ENCODE measurements at regions not wholly inside any gene's neighbourhood (a gene's known extent, or its start where the extent isn't known, plus 50 kb on each side); places are given as distances from the start of the nearest gene placed in this dataset.

DNA sequence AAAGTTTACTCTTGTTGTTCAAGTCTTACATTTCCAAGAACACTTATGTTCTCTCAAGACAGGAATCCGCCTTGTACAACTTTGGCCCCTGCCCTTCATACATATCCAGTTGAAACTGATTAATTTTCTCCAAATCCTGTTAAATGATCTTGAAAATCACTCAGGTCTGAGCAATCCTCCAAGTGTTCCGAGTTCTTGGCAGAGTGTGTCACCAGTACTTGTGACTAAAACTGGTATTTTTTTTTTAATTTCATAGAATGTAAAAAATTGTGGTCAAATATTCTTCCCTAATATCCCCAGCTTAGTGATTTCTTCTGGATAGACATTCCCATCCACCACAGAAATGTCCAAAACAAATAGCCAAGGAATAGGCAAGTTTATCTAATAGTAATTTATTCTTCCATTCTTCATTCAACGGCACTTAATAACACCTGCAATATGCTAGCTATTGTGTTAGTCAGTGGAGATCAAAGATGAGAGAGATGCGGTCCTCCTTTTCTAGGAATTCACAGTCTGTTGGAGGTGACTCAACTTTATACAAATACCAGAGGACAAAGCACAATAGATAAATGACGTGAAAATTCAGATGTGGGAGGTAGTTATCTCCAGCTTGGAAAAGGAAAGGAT is 71.4 kb downstream of the DIRAS3 start:
- no peak overlapping the region for H3K4me3 ChIP-seq (ENCODE audit: low read length)
- no peaks in the 10 kb centered on the region for H3K9me2 ChIP-seq (replicated peaks; ENCODE audit: low read length)
- H3K4me1 ChIP-seq (ENCODE audit: insufficient read depth, low read length): peaks cover 18% of the 10 kb centered on the region
- no peaks in the 10 kb centered on the region for H3K9me3 ChIP-seq (ENCODE audit: low read length)
- peak overlapping the region; percentile 60 for H3K27ac ChIP-seq (ENCODE audit: low read length)
- intact Hi-C loops (cut with micrococcal nuclease): loop anchor here (1.0 to 5.0 kb wide), 2 partner anchors 9 to 97 kb away; no protein-coding TSS in a partner anchor
- BruUV-seq (replicated peaks): no TSS peak
- ChIA-PET POLR2A (ENCODE audit: unreplicated experiment) (interaction anchor here (0.8 kb wide), 1 partner anchor 352 kb away, joined by 7 read pairs; no protein-coding TSS in a partner anchor), CTCF (interaction anchor here (0.6 kb wide), 1 partner anchor 31 kb away, joined by 4 read pairs; no protein-coding TSS in a partner anchor)
- DNase-seq (peak; percentile 87), ATAC-seq (peak; percentile 97)
- no peak overlapping the region for H2AFZ ChIP-seq (ENCODE audit: low read length)
- no peaks in the 10 kb centered on the region for H3K27me3 ChIP-seq (ENCODE audit: low read length)
- peak overlapping the region; percentile 12; the same call in 1 of the 2 replicates for H3K4me2 ChIP-seq (ENCODE audit: low read length)
- H3K79me2 ChIP-seq (ENCODE audit: low read length): no peaks in the 10 kb centered on the region
- no peaks in the 10 kb centered on the region for H4K20me1 ChIP-seq (ENCODE audit: low read length)
- no peaks in the 10 kb centered on the region for H3K36me3 ChIP-seq (ENCODE audit: low read depth, low read length)
- TF ChIP-seq, protein P1, sequence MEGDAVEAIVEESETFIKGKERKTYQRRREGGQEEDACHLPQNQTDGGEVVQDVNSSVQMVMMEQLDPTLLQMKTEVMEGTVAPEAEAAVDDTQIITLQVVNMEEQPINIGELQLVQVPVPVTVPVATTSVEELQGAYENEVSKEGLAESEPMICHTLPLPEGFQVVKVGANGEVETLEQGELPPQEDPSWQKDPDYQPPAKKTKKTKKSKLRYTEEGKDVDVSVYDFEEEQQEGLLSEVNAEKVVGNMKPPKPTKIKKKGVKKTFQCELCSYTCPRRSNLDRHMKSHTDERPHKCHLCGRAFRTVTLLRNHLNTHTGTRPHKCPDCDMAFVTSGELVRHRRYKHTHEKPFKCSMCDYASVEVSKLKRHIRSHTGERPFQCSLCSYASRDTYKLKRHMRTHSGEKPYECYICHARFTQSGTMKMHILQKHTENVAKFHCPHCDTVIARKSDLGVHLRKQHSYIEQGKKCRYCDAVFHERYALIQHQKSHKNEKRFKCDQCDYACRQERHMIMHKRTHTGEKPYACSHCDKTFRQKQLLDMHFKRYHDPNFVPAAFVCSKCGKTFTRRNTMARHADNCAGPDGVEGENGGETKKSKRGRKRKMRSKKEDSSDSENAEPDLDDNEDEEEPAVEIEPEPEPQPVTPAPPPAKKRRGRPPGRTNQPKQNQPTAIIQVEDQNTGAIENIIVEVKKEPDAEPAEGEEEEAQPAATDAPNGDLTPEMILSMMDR (conservative IDR thresholded peaks at IDR 0.05; ENCODE audit: low read depth, low read length): no peak
- TF ChIP-seq EZH2phosphoT487 (IDR thresholded peaks at IDR 0.05; ENCODE audit: borderline replicate concordance, low read length): no peak
- no peak for TF ChIP-seq EZH2 (IDR thresholded peaks at IDR 0.05; ENCODE audit: low read length, unreplicated experiment)
- H3K9ac ChIP-seq (ENCODE audit: low read length): no peak overlapping the region
- no peaks in the 10 kb centered on the region for H3F3A ChIP-seq (ENCODE audit: low read length, unreplicated experiment)

DNA sequence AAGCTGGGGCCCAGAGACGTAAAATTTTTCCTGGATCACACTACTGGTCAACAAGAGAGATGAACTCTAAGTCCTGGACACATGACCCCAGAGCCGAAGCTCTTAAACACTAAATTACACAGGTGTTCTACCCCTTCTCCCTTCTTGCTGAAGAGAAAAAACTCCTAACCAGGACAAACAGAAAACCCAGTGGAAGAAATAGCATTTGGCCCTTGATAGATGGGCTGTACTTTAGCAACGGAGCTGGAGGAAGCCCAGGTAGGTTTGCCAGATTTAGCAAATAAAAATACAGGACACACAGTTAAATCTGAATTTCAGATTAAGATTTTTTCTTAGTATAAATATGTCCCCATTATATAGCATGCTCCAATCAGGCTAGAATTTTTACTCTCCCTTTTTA is 72.7 kb downstream of the DIRAS3 start:
- TF ChIP-seq, protein P1 (conservative IDR thresholded peaks at IDR 0.05; ENCODE audit: low read depth, low read length): no peak
- TF ChIP-seq EZH2phosphoT487 (IDR thresholded peaks at IDR 0.05; ENCODE audit: borderline replicate concordance, low read length) (no peak), EZH2 (IDR thresholded peaks at IDR 0.05; ENCODE audit: low read length, unreplicated experiment) (no peak)
- intact Hi-C loops (cut with micrococcal nuclease): loop anchor here (5.0 kb wide), 1 partner anchor 95 kb away; no protein-coding TSS in a partner anchor
- POLR2A ChIA-PET (ENCODE audit: unreplicated experiment): no interaction called here
- no peak overlapping the region for H2AFZ ChIP-seq (ENCODE audit: low read length)
- H3K4me2 ChIP-seq (ENCODE audit: low read length): no peak overlapping the region
- no peaks in the 10 kb centered on the region for H3K9me3 ChIP-seq (ENCODE audit: low read length)
- CTCF ChIA-PET: no interaction called here
- H3K36me3 ChIP-seq (ENCODE audit: low read depth, low read length): no peaks in the 10 kb centered on the region
- no peaks in the 10 kb centered on the region for H3K79me2 ChIP-seq (ENCODE audit: low read length)
- no peak for DNase-seq
- ATAC-seq: no peak
- no peak overlapping the region for H3K9ac ChIP-seq (ENCODE audit: low read length)
- H3K27ac ChIP-seq (ENCODE audit: low read length): no peak overlapping the region
- H4K20me1 ChIP-seq (ENCODE audit: low read length): no peaks in the 10 kb centered on the region
- no peaks in the 10 kb centered on the region for H3K27me3 ChIP-seq (ENCODE audit: low read length)
- no peaks in the 10 kb centered on the region for H3K9me2 ChIP-seq (replicated peaks; ENCODE audit: low read length)
- H3K4me1 ChIP-seq (ENCODE audit: insufficient read depth, low read length): peaks cover 18% of the 10 kb centered on the region
- BruUV-seq (replicated peaks): no TSS peak
- H3F3A ChIP-seq (ENCODE audit: low read length, unreplicated experiment): no peaks in the 10 kb centered on the region
- no peak overlapping the region for H3K4me3 ChIP-seq (ENCODE audit: low read length)

DNA sequence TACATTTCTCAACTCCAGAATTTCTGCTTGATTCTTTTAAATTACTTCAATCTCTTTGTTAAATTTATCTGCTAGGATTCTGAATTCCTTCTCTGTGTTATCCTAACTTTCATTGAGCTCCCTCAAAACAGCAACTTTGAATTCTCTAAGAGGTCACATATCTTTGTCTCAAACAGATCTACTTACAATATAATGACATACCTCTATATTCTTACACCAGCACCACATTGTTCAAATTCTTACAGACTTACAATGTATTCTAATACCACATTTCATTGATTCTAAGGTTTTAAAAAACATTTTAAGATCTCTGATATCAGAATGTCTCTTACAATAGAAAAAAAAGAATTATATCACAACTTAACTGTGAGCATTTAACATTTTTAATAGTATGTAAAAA is 77.4 kb downstream of the DIRAS3 start:
- H3K4me1 ChIP-seq (ENCODE audit: insufficient read depth, low read length): peaks cover 20% of the 10 kb centered on the region
- H4K20me1 ChIP-seq (ENCODE audit: low read length): no peaks in the 10 kb centered on the region
- intact Hi-C loops (cut with micrococcal nuclease): no loop called here
- ChIA-PET POLR2A (ENCODE audit: unreplicated experiment) (no interaction called here), CTCF (no interaction called here)
- no peak overlapping the region for H2AFZ ChIP-seq (ENCODE audit: low read length)
- no peaks in the 10 kb centered on the region for H3K27me3 ChIP-seq (ENCODE audit: low read length)
- no peak overlapping the region for H3K27ac ChIP-seq (ENCODE audit: low read length)
- peaks cover 10% of the 10 kb centered on the region for H3F3A ChIP-seq (ENCODE audit: low read length, unreplicated experiment)
- no peak overlapping the region for H3K4me2 ChIP-seq (ENCODE audit: low read length)
- no peaks in the 10 kb centered on the region for H3K79me2 ChIP-seq (ENCODE audit: low read length)
- ATAC-seq (no peak), DNase-seq (no peak)
- H3K9ac ChIP-seq (ENCODE audit: low read length): no peak overlapping the region
- 0 out of 2 replicates have a peak, but pooled peaks cover 6% of the 10 kb centered on the region for H3K9me3 ChIP-seq (ENCODE audit: low read length)
- no peaks in the 10 kb centered on the region for H3K36me3 ChIP-seq (ENCODE audit: low read depth, low read length)
- H3K4me3 ChIP-seq (ENCODE audit: low read length): no peak overlapping the region
- no peaks in the 10 kb centered on the region for H3K9me2 ChIP-seq (replicated peaks; ENCODE audit: low read length)
- TF ChIP-seq EZH2phosphoT487 (IDR thresholded peaks at IDR 0.05; ENCODE audit: borderline replicate concordance, low read length) (no peak), EZH2 (IDR thresholded peaks at IDR 0.05; ENCODE audit: low read length, unreplicated experiment) (no peak)
- TF ChIP-seq, protein P1 (conservative IDR thresholded peaks at IDR 0.05; ENCODE audit: low read depth, low read length): no peak
- BruUV-seq (replicated peaks): no TSS peak

Data from PC-3 (cell line).